H9 (cell line): ENCODE measurements at regions not wholly inside any gene's neighbourhood (a gene's known extent, or its start where the extent isn't known, plus 50 kb on each side); places are given as distances from the start of the nearest gene placed in this dataset.

Source experiments
- DNase-seq: peaks from one replicate; pipeline ENCODE4 v3.0.0-alpha.2; 2017
- H2AFZ ChIP-seq: one replicate; pipeline ENCODE4 v1.6.1; 2013; ENCODE audit warnings: mild to moderate bottlenecking, low read length, control low read depth, moderate library complexity
- H2AK5ac ChIP-seq: 2 replicates; pipeline ENCODE4 v1.6.1; 2013; ENCODE audit warnings: low read length, control low read depth, mixed read lengths; ENCODE audit not compliant: insufficient read length
- H2BK120ac ChIP-seq: one replicate; pipeline ENCODE4 v1.6.1; 2013; ENCODE audit warnings: low read depth, mild to moderate bottlenecking, low read length, control low read depth, inconsistent platforms; ENCODE audit not compliant: poor library complexity, severe bottlenecking
- H2BK12ac ChIP-seq: 2 replicates; pipeline ENCODE4 v1.6.1; 2013; ENCODE audit warnings: low read length, control low read depth, mixed read lengths, low read depth; ENCODE audit not compliant: insufficient read length
- H2BK15ac ChIP-seq: 2 replicates; pipeline ENCODE4 v1.6.1; 2013; ENCODE audit warnings: low read depth, low read length, control low read depth
- H2BK20ac ChIP-seq: one replicate; pipeline ENCODE4 v1.6.1; 2013; ENCODE audit warnings: low read depth, mild to moderate bottlenecking, low read length, control low read depth, inconsistent platforms; ENCODE audit not compliant: poor library complexity, severe bottlenecking
- H2BK5ac ChIP-seq: 2 replicates; pipeline ENCODE4 v1.6.1; 2013; ENCODE audit warnings: low read length, control low read depth, mixed read lengths; ENCODE audit not compliant: insufficient read length
- H3K14ac ChIP-seq: 2 replicates; pipeline ENCODE4 v1.6.1; 2013; ENCODE audit warnings: low read length, control low read depth; ENCODE audit not compliant: insufficient read depth
- H3K18ac ChIP-seq: 2 replicates; pipeline ENCODE4 v1.6.1; 2013; ENCODE audit warnings: low read depth, mild to moderate bottlenecking, mixed read lengths, low read length, control low read depth; ENCODE audit not compliant: insufficient read length
- H3K23ac ChIP-seq: 2 replicates; pipeline ENCODE4 v1.6.1; 2013; ENCODE audit warnings: low read length, control low read depth, mixed read lengths, low read depth; ENCODE audit not compliant: insufficient read length
- H3K23me2 ChIP-seq: 2 replicates; pipeline ENCODE4 v1.6.1; 2013; ENCODE audit warnings: low read depth, mild to moderate bottlenecking, mixed read lengths, low read length, control low read depth; ENCODE audit not compliant: insufficient read length, poor library complexity, severe bottlenecking
- H3K27ac ChIP-seq: 2 replicates; pipeline ENCODE4 v1.5.1; 2013; ENCODE audit warnings: low read length, control low read depth, mixed read lengths, low read depth; ENCODE audit not compliant: insufficient read length
- H3K27me3 ChIP-seq: 2 replicates; pipeline ENCODE4 v1.6.1; 2013; ENCODE audit warnings: low read length, control low read depth, inconsistent platforms; ENCODE audit not compliant: insufficient read depth
- H3K4ac ChIP-seq: 2 replicates; pipeline ENCODE4 v1.6.1; 2013; ENCODE audit warnings: low read depth, mild to moderate bottlenecking, control low read depth, inconsistent platforms, low read length, moderate library complexity
- H3K4me1 ChIP-seq: 2 replicates; pipeline ENCODE4 v1.6.1; 2013; ENCODE audit warnings: low read length, control low read depth, inconsistent platforms; ENCODE audit not compliant: insufficient read depth
- H3K4me2 ChIP-seq: 2 replicates; pipeline ENCODE4 v1.6.1; 2013; ENCODE audit warnings: low read length, control low read depth, mixed read lengths; ENCODE audit not compliant: insufficient read length, insufficient read depth
- H3K56ac ChIP-seq: 2 replicates; pipeline ENCODE4 v1.6.1; 2013; ENCODE audit warnings: low read depth, mild to moderate bottlenecking, mixed read lengths, low read length, control low read depth; ENCODE audit not compliant: insufficient read length
- H3K79me1 ChIP-seq: 2 replicates; pipeline ENCODE4 v1.6.1; 2013; ENCODE audit warnings: low read depth, mild to moderate bottlenecking, moderate library complexity, low read length, control low read depth, inconsistent platforms; ENCODE audit not compliant: insufficient read depth, poor library complexity, severe bottlenecking
- H3K79me2 ChIP-seq: 2 replicates; pipeline ENCODE4 v1.6.1; 2013; ENCODE audit warnings: low read length, control low read depth, inconsistent platforms; ENCODE audit not compliant: insufficient read depth
- H3K9ac ChIP-seq: 2 replicates; pipeline ENCODE4 v1.6.1; 2013; ENCODE audit warnings: low read length, control low read depth, mixed read lengths; ENCODE audit not compliant: insufficient read length; ENCODE audit errors: extremely low read depth
- H3K9me3 ChIP-seq: one replicate; pipeline ENCODE4 v1.6.1; 2013; ENCODE audit warnings: low read depth, low read length, inconsistent platforms; ENCODE audit not compliant: control insufficient read depth
- H3T11ph ChIP-seq: one replicate; pipeline ENCODE4 v1.6.1; 2013; ENCODE audit warnings: mild to moderate bottlenecking, low read length, control low read depth, inconsistent platforms
- H4K20me1 ChIP-seq: one replicate; pipeline ENCODE4 v1.6.1; 2013; ENCODE audit not compliant: control insufficient read depth, insufficient read length, insufficient read depth
- H4K5ac ChIP-seq: 2 replicates; pipeline ENCODE4 v1.6.1; 2013; ENCODE audit warnings: low read depth, mild to moderate bottlenecking, mixed read lengths, low read length, control low read depth; ENCODE audit not compliant: insufficient read length
- H4K8ac ChIP-seq: replicated peaks from 2 replicates; pipeline ENCODE4 v1.6.1; 2013; ENCODE audit warnings: low read length, control low read depth, mixed read lengths, low read depth; ENCODE audit not compliant: insufficient read length
- H4K91ac ChIP-seq: 2 replicates; pipeline ENCODE4 v1.6.1; 2013; ENCODE audit warnings: low read depth, mild to moderate bottlenecking, moderate library complexity, mixed read lengths, low read length, control low read depth; ENCODE audit not compliant: insufficient read length
- H3K27ac Mint-ChIP-seq, 3 experiments: 2 replicates in 2 of 3; 3 replicates in 1 of 3; pipeline ENCODE4 v1.8.0; 2020 to 2021; ENCODE audit warnings: mixed read lengths in 3 of 3, mild to moderate bottlenecking in 1 of 3, moderate library complexity in 1 of 3
- H3K27me3 Mint-ChIP-seq: 2 replicates; pipeline ENCODE4 v1.8.0; 2021; ENCODE audit warnings: low read depth, mild to moderate bottlenecking, moderate library complexity, mixed read lengths
- H3K36me3 Mint-ChIP-seq, 3 experiments: 2 replicates in 2 of 3; 3 replicates in 1 of 3; pipeline ENCODE4 v1.8.0; 2020 to 2021; ENCODE audit warnings: low read depth in 3 of 3, mixed read lengths in 3 of 3; ENCODE audit not compliant: insufficient read depth in 1 of 3
- H3K4me1 Mint-ChIP-seq, 2 experiments: 2 replicates each; pipeline ENCODE4 v1.8.0; 2020; ENCODE audit warnings: mixed read lengths in 2 of 2
- H3K4me3 Mint-ChIP-seq, 2 experiments: 2 replicates in 1 of 2; 3 replicates in 1 of 2; pipeline ENCODE4 v1.8.0; 2020 to 2021; ENCODE audit warnings: mild to moderate bottlenecking in 2 of 2, mixed read lengths in 2 of 2, moderate library complexity in 1 of 2
- H3K9me3 Mint-ChIP-seq, 2 experiments: 2 replicates in 1 of 2; 3 replicates in 1 of 2; pipeline ENCODE4 v1.8.0; 2020; ENCODE audit warnings: mild to moderate bottlenecking in 2 of 2, mixed read lengths in 2 of 2, moderate library complexity in 1 of 2
- WGBS: extraction: QIAGEN DNeasy Blood & Tissue Kit; methylation state at CpG from one replicate; pipeline ENCODE4 v1.1.7; 2013; ENCODE audit warnings: missing lambda C conversion rate, low lambda C conversion rate, mixed read lengths; ENCODE audit not compliant: insufficient read length; ENCODE audit errors: extremely low coverage; 5-methylcytosine and 5-hydroxymethylcytosine counted together
- TF ChIP-seq, protein P1 (sequence below): fragments of 200-600 bp; sonication (generic); conservative IDR thresholded peaks from 3 replicates; pipeline ENCODE4 v1.8.0; 2021; ENCODE audit warnings: antibody characterized with exemption, mild to moderate bottlenecking

DNA sequence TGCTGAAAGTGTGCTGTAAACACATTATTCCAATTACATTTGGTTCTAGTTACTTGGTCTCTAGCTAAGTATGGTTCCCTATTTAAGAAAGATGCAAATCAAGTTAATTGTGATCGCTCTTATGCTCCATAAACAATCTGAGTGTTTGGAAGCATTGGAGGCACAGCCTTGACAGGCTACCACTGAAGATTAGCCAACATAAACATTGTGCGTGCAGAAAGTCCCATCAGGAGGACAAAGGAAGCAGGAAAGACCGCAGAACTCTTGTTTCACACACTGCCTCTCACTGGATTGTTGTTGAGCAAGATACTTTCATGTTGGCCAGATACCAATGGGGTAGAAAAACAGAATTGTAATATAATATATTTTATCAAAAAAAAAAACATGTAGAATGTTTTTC lies 814.4 kb downstream of the EFNB2 start:
- Histone ChIP-seq H2BK12ac (no peak overlapping the region), H3K4me1 (peaks cover 3% of the 10 kb centered on the region; the same call in 1 of the 2 replicates), H3T11ph (no peak overlapping the region), H3K79me2 (no peaks in the 10 kb centered on the region), H3K4ac (no peak overlapping the region), H2BK120ac (no peak overlapping the region), H2BK20ac (no peak overlapping the region), H3K4me2 (no peak overlapping the region), H2BK15ac (no peak overlapping the region), H4K5ac (no peak overlapping the region), H3K9ac (no peak overlapping the region), H2BK5ac (no peak overlapping the region), H2AFZ (no peak overlapping the region), H3K56ac (no peak overlapping the region), H3K18ac (no peak overlapping the region), H4K20me1 (no peaks in the 10 kb centered on the region), H3K79me1 (no peaks in the 10 kb centered on the region), H3K14ac (no peak overlapping the region), H3K23me2 (no peaks in the 10 kb centered on the region), H3K23ac (no peak overlapping the region), H4K91ac (no peak overlapping the region), H3K27me3 (no peaks in the 10 kb centered on the region), H4K8ac (no peak overlapping the region), H2AK5ac (no peak overlapping the region), H3K9me3 (no peaks in the 10 kb centered on the region), H3K27ac (no peak overlapping the region)
- H3K36me3 Mint-ChIP-seq = no peaks in the 10 kb centered on the region
- TF ChIP-seq, protein P1, sequence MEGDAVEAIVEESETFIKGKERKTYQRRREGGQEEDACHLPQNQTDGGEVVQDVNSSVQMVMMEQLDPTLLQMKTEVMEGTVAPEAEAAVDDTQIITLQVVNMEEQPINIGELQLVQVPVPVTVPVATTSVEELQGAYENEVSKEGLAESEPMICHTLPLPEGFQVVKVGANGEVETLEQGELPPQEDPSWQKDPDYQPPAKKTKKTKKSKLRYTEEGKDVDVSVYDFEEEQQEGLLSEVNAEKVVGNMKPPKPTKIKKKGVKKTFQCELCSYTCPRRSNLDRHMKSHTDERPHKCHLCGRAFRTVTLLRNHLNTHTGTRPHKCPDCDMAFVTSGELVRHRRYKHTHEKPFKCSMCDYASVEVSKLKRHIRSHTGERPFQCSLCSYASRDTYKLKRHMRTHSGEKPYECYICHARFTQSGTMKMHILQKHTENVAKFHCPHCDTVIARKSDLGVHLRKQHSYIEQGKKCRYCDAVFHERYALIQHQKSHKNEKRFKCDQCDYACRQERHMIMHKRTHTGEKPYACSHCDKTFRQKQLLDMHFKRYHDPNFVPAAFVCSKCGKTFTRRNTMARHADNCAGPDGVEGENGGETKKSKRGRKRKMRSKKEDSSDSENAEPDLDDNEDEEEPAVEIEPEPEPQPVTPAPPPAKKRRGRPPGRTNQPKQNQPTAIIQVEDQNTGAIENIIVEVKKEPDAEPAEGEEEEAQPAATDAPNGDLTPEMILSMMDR = no peak
- no peak overlapping the region for H3K27ac Mint-ChIP-seq
- no peak for DNase-seq
- H3K4me1 Mint-ChIP-seq = peaks cover 0 to 6% of the 10 kb centered on the region in 2 experiments; a peak in 1 of 4 replicates
- no peak overlapping the region for H3K4me3 Mint-ChIP-seq
- H3K9me3 Mint-ChIP-seq = no peaks in the 10 kb centered on the region
- no peaks in the 10 kb centered on the region for H3K27me3 Mint-ChIP-seq
- WGBS = no CpG with 5 or more reads among the region's 3 CpGs
